Spleen (tissue), 7 donors: ENCODE measurements at regions not wholly inside any gene's neighbourhood (a gene's known extent, or its start where the extent isn't known, plus 50 kb on each side); places are given as distances from the start of the nearest gene placed in this dataset.

Experiments used
- CTCF ChIP-seq, 11 experiments: fragments of 200-600 bp in 7 of 11; fragments of 450-650 bp in 4 of 11; sonication (generic) in 4 of 11; IDR thresholded peaks in 8 of 11; conservative IDR thresholded peaks in 3 of 11; 1 replicate in 7 of 11; 2 replicates in 4 of 11; pipeline versions ENCODE4 v1.4.0 to v1.8.0; 2016 to 2021; ENCODE audit warnings: antibody characterized with exemption in 11 of 11, inconsistent platforms in 4 of 11, mild to moderate bottlenecking in 1 of 11
- POLR2A ChIP-seq, 3 donors: fragments of 450-650 bp; IDR thresholded peaks; one replicate each; pipeline ENCODE4 v1.5.1; 2017; ENCODE audit warnings: antibody characterized with exemption in 3 of 3, mild to moderate bottlenecking in 1 of 3
- donor health status: DM: no; HTN: no; CAD: no; lungs with moderate emphysema.
- donor health status: DM: no; HTN: no; CAD: no.
- donor health status: DM: no; HTN: no; CAD: no.

GRCh38 chr10:33753389-33753788 lies 418.9 kb upstream of the NRP1 start:
- TF ChIP-seq CTCF (IDR thresholded peaks at IDR 0.05 in 8 of 11, conservative IDR thresholded peaks at IDR 0.05 in 3 of 11) (no peak), POLR2A (IDR thresholded peaks at IDR 0.05) (no peak)
